Activated naive CD8-positive, alpha-beta T cell treated with anti-CD3 and anti-CD28 coated beads, Interleukin-2, amount 50 U/mL, for 24 hours (primary cell): ENCODE measurements at regions not wholly inside any gene's neighbourhood (a gene's known extent, or its start where the extent isn't known, plus 50 kb on each side); places are given as distances from the start of the nearest gene placed in this dataset.
"Not testable (repeated sequence)": the region's sequence is repeated elsewhere in the genome, so short reads cannot be mapped to it uniquely, and the experiment has no call there.

Experiments used
- ATAC-seq: fragments of 150-1000 bp; cut with Tn5 transposase; one replicate; pipeline ENCODE4 v1.10.0; 2021
- DNase-seq: peaks from one replicate; pipeline ENCODE4 v3.0.0; 2021
- H3K27ac Mint-ChIP-seq: one replicate; pipeline ENCODE4 v1.8.0; 2021; ENCODE audit warnings: mild to moderate bottlenecking, mixed read lengths
- H3K27me3 Mint-ChIP-seq: one replicate; pipeline ENCODE4 v1.8.0; 2021; ENCODE audit warnings: mixed read lengths
- H3K36me3 Mint-ChIP-seq: one replicate; pipeline ENCODE4 v1.8.0; 2021; ENCODE audit warnings: low read depth, mixed read lengths
- H3K4me1 Mint-ChIP-seq: one replicate; pipeline ENCODE4 v1.8.0; 2021; ENCODE audit warnings: mixed read lengths
- H3K4me3 Mint-ChIP-seq: one replicate; pipeline ENCODE4 v1.8.0; 2021; ENCODE audit warnings: mild to moderate bottlenecking, moderate library complexity, mixed read lengths
- H3K9me3 Mint-ChIP-seq: one replicate; pipeline ENCODE4 v1.8.0; 2021; ENCODE audit warnings: mixed read lengths

DNA sequence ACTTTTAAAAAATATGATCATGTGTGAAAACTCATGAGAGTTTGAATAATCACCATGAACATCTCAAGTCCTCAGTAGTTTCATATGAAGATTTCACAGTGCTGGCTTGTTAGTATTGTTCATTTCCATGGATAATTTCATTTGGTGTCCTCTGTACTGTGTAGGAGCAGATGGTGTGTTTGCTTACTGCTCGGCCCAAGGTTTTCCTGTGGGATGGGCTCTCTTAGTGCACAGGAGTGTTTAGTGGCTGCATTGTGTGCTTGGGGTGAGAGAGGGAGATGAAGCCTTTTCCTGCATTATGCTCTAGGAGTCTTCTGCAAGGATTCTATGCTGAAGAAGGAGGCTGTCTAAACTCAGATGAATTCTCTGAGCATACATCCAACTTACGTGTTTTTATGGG is 270.6 kb downstream of the SOCS6 start:
- no peak for ATAC-seq
- Mint-ChIP-seq H3K4me3 (no peak overlapping the region), H3K36me3 (no peaks in the 10 kb centered on the region), H3K27me3 (no peaks in the 10 kb centered on the region), H3K27ac (no peak overlapping the region), H3K4me1 (no peaks in the 10 kb centered on the region), H3K9me3 (no peaks in the 10 kb centered on the region)
- no peak for DNase-seq

- no peaks in the 10 kb centered on the region for H3K9me3 Mint-ChIP-seq
- H3K27ac Mint-ChIP-seq, result no peak overlapping the region
- H3K4me1 Mint-ChIP-seq, result peaks cover 2% of the 10 kb centered on the region
- no peak overlapping the region for H3K4me3 Mint-ChIP-seq
- DNase-seq (no peak), ATAC-seq (no peak)
- H3K36me3 Mint-ChIP-seq, result no peaks in the 10 kb centered on the region
- no peaks in the 10 kb centered on the region for H3K27me3 Mint-ChIP-seq
These were observed 269.5 kb downstream of the SOCS6 start for GRCh38 chr18:70558371-70558770.

DNA sequence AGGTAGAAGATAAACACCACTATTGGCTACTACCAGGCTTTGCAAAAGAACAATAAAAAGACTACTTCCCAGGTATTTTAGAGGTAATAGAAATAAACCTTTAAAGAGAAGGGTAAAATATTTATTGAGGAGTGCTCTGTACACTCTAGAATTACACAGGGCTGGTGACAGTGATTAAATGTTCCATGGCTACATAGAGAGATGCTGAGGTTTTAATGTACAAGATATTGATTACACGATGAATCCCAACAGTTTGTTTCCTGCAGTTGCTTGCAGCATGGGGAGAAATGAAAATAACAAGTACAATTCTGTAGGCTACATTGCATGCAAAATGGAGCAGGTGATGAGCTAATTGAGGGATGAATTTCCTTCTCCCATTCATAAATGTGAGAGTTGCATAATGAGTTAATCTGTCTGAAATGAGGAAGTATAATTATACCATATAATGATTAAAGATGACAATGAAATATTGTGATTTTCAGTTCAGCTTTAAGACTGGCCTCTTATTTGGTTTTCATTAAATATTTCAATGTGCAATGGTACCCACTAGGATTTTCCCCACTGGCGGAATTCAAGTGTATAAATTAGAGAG is 266.1 kb downstream of the SOCS6 start:
- Mint-ChIP-seq H3K4me1 (peaks cover 2% of the 10 kb centered on the region), H3K27me3 (no peaks in the 10 kb centered on the region), H3K27ac (no peak overlapping the region), H3K9me3 (no peaks in the 10 kb centered on the region), H3K4me3 (no peak overlapping the region), H3K36me3 (no peaks in the 10 kb centered on the region)
- ATAC-seq (no peak), DNase-seq (no peak)

- H3K27ac Mint-ChIP-seq, result no peak overlapping the region
- H3K4me1 Mint-ChIP-seq, result peaks cover 2% of the 10 kb centered on the region
- H3K4me3 Mint-ChIP-seq, result no peak overlapping the region
- H3K36me3 Mint-ChIP-seq, result no peaks in the 10 kb centered on the region
- peaks cover 4% of the 10 kb centered on the region for H3K9me3 Mint-ChIP-seq
- no peaks in the 10 kb centered on the region for H3K27me3 Mint-ChIP-seq
- ATAC-seq, result no peak
- DNase-seq, result no peak
These were observed 265.1 kb downstream of the SOCS6 start for GRCh38 chr18:70553936-70554260.

- DNase-seq, result no peak
- peaks cover 2% of the 10 kb centered on the region for H3K4me1 Mint-ChIP-seq
- no peak overlapping the region for H3K4me3 Mint-ChIP-seq
- H3K9me3 Mint-ChIP-seq, result peaks cover 4% of the 10 kb centered on the region
- ATAC-seq, result no peak
- no peaks in the 10 kb centered on the region for H3K27me3 Mint-ChIP-seq
- H3K36me3 Mint-ChIP-seq, result no peaks in the 10 kb centered on the region
- no peak overlapping the region for H3K27ac Mint-ChIP-seq
These were observed 264.5 kb downstream of the SOCS6 start for GRCh38 chr18:70553245-70553935.

GRCh38 chr18:70536370-70537062 is 247.7 kb downstream of the SOCS6 start:
- Mint-ChIP-seq H3K27me3 (no peaks in the 10 kb centered on the region), H3K4me3 (no peak overlapping the region), H3K36me3 (peaks cover 1% of the 10 kb centered on the region), H3K27ac (no peak overlapping the region), H3K4me1 (no peaks in the 10 kb centered on the region), H3K9me3 (peaks cover 19% of the 10 kb centered on the region)
- ATAC-seq (no peak), DNase-seq (no peak)

- ATAC-seq (no peak), DNase-seq (no peak)
- H3K27ac Mint-ChIP-seq, result no peak overlapping the region
- H3K9me3 Mint-ChIP-seq, result peaks cover 23% of the 10 kb centered on the region
- no peak overlapping the region for H3K4me3 Mint-ChIP-seq
- H3K36me3 Mint-ChIP-seq, result no peaks in the 10 kb centered on the region
- no peaks in the 10 kb centered on the region for H3K4me1 Mint-ChIP-seq
- no peaks in the 10 kb centered on the region for H3K27me3 Mint-ChIP-seq
These were observed 246.2 kb downstream of the SOCS6 start for GRCh38 chr18:70535041-70535440.

- not testable (repeated sequence) for ATAC-seq, H3K27ac Mint-ChIP-seq, H3K27me3 Mint-ChIP-seq, H3K4me1 Mint-ChIP-seq, DNase-seq, H3K4me3 Mint-ChIP-seq, H3K36me3 Mint-ChIP-seq, H3K9me3 Mint-ChIP-seq
These were observed 236.5 kb downstream of the SOCS6 start for GRCh38 chr18:70525322-70525721.

GRCh38 chr18:70523792-70524182 is 234.9 kb downstream of the SOCS6 start:
- Mint-ChIP-seq H3K9me3 (peaks cover 7% of the 10 kb centered on the region), H3K27me3 (no peaks in the 10 kb centered on the region), H3K27ac (no peak overlapping the region), H3K4me1 (no peaks in the 10 kb centered on the region), H3K4me3 (no peak overlapping the region), H3K36me3 (no peaks in the 10 kb centered on the region)
- ATAC-seq (no peak), DNase-seq (no peak)

DNA sequence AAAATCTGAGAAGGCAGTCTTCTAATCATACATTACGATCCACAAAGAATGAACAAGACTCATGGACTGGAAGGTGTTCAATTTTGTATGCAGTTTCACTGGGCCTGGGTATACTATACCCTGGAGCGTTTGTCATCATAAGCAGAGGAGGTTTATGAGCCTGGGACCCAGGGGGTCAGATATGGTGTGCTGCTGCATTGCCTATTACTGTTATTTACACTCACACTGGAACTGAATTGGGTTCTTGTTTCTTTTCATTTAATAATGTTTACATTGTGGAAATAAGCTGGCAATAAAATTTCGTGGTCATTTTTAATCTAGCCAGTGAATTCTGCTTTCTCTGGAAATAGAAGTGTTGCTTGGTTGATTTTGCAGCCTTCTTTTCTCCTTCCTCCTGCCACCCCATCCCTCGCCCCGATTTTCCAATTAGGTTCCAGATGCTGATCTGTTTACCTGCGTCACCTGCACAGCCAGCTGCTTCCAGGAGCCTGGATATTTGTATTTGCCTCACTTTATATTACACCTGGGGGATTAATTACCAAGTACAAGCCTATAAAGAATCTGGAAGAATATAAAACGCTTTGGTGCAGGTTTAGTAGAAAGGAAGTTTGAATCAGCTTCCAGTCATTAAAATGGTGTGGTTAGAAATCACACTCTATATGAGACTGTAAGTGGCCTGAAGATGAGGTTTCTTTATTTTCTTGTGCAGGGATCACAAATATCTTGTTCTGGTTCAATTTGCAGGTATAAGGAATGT is 234.4 kb downstream of the SOCS6 start:
- ATAC-seq, result no peak

DNA sequence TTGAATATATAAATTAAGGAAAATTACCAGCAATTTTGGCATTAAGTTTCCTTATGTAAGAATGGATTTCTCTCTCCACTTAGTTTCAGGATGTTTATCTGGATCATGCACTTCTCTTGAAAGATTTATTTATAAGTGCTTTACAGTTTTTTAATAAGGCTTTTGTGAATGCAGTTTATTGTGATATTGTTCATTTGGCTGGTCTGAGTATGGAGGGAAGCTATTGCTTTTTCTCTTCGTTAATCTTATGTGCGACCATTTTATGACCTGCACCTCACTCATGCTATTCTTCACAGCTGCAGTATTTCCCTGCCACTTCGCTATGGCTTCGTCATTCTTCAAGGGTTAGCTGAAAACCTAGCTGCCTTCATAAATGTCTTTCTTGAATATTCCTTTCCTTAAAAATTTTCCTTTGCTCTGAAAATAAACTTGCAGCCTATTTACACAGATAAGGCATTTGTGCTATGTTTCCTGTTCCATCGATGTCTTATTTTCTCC is 233.4 kb downstream of the SOCS6 start:
- H3K27me3 Mint-ChIP-seq, result no peaks in the 10 kb centered on the region
- no peak overlapping the region for H3K27ac Mint-ChIP-seq
- ATAC-seq, result no peak
- DNase-seq, result no peak
- peaks cover 7% of the 10 kb centered on the region for H3K9me3 Mint-ChIP-seq
- no peak overlapping the region for H3K4me3 Mint-ChIP-seq
- no peaks in the 10 kb centered on the region for H3K4me1 Mint-ChIP-seq
- no peaks in the 10 kb centered on the region for H3K36me3 Mint-ChIP-seq

More for the DNA sequence above, 234.4 kb downstream of the SOCS6 start:
- no peak overlapping the region for H3K27ac Mint-ChIP-seq
- no peak for DNase-seq
- no peaks in the 10 kb centered on the region for H3K4me1 Mint-ChIP-seq
- H3K9me3 Mint-ChIP-seq, result peaks cover 7% of the 10 kb centered on the region
- no peaks in the 10 kb centered on the region for H3K27me3 Mint-ChIP-seq
- no peaks in the 10 kb centered on the region for H3K36me3 Mint-ChIP-seq
- H3K4me3 Mint-ChIP-seq, result no peak overlapping the region

GRCh38 chr18:70520867-70521266 is 232.0 kb downstream of the SOCS6 start:
- H3K36me3 Mint-ChIP-seq, result no peaks in the 10 kb centered on the region
- no peak for DNase-seq
- no peak overlapping the region for H3K27ac Mint-ChIP-seq
- ATAC-seq, result no peak
- H3K27me3 Mint-ChIP-seq, result no peaks in the 10 kb centered on the region
- H3K4me1 Mint-ChIP-seq, result no peaks in the 10 kb centered on the region
- H3K4me3 Mint-ChIP-seq, result no peak overlapping the region
- no peaks in the 10 kb centered on the region for H3K9me3 Mint-ChIP-seq

GRCh38 chr18:70513502-70514171 is 224.8 kb downstream of the SOCS6 start:
- no peak overlapping the region for H3K27ac Mint-ChIP-seq
- no peaks in the 10 kb centered on the region for H3K4me1 Mint-ChIP-seq
- H3K4me3 Mint-ChIP-seq, result no peak overlapping the region

GRCh38 chr18:70507970-70508369 is 219.1 kb downstream of the SOCS6 start:
- DNase-seq, result no peak
- Mint-ChIP-seq H3K36me3 (no peaks in the 10 kb centered on the region), H3K4me1 (no peaks in the 10 kb centered on the region), H3K9me3 (no peaks in the 10 kb centered on the region), H3K27ac (no peak overlapping the region), H3K27me3 (peaks cover 2% of the 10 kb centered on the region), H3K4me3 (no peak overlapping the region)
- ATAC-seq, result no peak

More at GRCh38 chr18:70513502-70514171, 224.8 kb downstream of the SOCS6 start:
- DNase-seq (no peak), ATAC-seq (no peak)
- Mint-ChIP-seq H3K27me3 (no peaks in the 10 kb centered on the region), H3K36me3 (no peaks in the 10 kb centered on the region), H3K9me3 (no peaks in the 10 kb centered on the region)
